ENCODE measurements at regions not wholly inside any gene's neighbourhood (a gene's known extent, or its start where the extent isn't known, plus 50 kb on each side); places are given as distances from the start of the nearest gene placed in this dataset.
"Not testable (repeated sequence)": the region's sequence is repeated elsewhere in the genome, so short reads cannot be mapped to it uniquely, and the experiment has no call there.

- not testable (repeated sequence) for TF ChIP-seq CTCF, POLR2A (IDR thresholded peaks at IDR 0.05)
Observed at GRCh38 chr3:19813743-19814142, 120.3 kb downstream of the EFHB start.
